ENCODE measurements at regions not wholly inside any gene's neighbourhood (a gene's known extent, or its start where the extent isn't known, plus 50 kb on each side); places are given as distances from the start of the nearest gene placed in this dataset.

- TF ChIP-seq, protein P1, sequence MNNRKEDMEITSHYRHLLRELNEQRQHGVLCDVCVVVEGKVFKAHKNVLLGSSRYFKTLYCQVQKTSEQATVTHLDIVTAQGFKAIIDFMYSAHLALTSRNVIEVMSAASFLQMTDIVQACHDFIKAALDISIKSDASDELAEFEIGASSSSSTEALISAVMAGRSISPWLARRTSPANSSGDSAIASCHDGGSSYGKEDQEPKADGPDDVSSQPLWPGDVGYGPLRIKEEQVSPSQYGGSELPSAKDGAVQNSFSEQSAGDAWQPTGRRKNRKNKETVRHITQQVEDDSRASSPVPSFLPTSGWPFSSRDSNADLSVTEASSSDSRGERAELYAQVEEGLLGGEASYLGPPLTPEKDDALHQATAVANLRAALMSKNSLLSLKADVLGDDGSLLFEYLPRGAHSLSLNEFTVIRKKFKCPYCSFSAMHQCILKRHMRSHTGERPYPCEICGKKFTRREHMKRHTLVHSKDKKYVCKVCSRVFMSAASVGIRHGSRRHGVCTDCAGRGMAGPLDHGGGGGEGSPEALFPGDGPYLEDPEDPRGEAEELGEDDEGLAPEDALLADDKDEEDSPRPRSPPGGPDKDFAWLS (CRISPR knock-in tag; IDR thresholded peaks at IDR 0.05; ENCODE audit: borderline replicate concordance) = no peak
- TF ChIP-seq TCF7 (IDR thresholded peaks at IDR 0.05; ENCODE audit: low read depth) = no peak
- no peak for TF ChIP-seq MZF1 (CRISPR knock-in tag; IDR thresholded peaks at IDR 0.05; ENCODE audit: borderline replicate concordance)
Measured at GRCh38 chr4:94076498-94076897, 131.2 kb upstream of the SMARCAD1 start (continued).

DNA sequence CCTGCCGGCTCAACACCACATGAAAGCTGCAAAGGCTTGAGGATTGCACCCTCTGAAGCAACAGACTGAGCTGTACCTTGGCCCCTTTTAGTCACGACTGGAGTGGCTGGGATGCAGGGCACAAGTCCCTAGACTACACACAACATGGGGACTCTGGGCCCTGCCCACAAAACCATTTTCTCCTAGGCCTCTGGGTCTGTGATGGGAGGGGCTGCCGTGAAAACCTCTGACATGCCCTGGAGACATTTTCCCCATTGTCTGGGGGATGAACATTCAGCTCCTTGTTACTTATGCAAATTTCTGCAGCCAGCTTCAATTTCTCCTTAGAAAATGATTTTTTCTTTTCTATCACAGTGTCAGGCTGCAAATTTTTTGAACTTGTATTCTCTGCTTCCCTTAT, 123.5 kb upstream of the SMARCAD1 start:
- Histone ChIP-seq H3K4me1 (ENCODE audit: insufficient read depth, low read length) (no peaks in the 10 kb centered on the region), H3K36me3 (replicated peaks in 1 of 2; ENCODE audit: control insufficient read depth in 1 of 2, insufficient read depth in 2 of 2, low read length in 2 of 2) (no peaks in the 10 kb centered on the region), H3K4me3 (replicated peaks in 1 of 3; ENCODE audit: insufficient read depth in 1 of 3, low read depth in 2 of 3, low read length in 3 of 3) (no peak overlapping the region), H3K79me2 (ENCODE audit: insufficient read depth, low read length) (no peaks in the 10 kb centered on the region), H4K20me1 (ENCODE audit: insufficient read depth, low read length) (no peaks in the 10 kb centered on the region), H3K9ac (ENCODE audit: insufficient read depth, low read depth, low read length) (no peak overlapping the region), H3K27me3 (ENCODE audit: control insufficient read depth in 1 of 2, insufficient read depth in 2 of 2, low read length in 2 of 2) (no peaks in the 10 kb centered on the region), H3K9me3 (ENCODE audit: low read length) (peaks cover 15% of the 10 kb centered on the region; the same call in 1 of the 2 replicates), H3K27ac (ENCODE audit: extremely low read length, insufficient read depth, low read length) (no peak overlapping the region), H3K4me2 (ENCODE audit: low read depth, low read length) (no peak overlapping the region), H2AFZ (ENCODE audit: low read length) (no peak overlapping the region)
- ATAC-seq (no peak), DNase-seq (ENCODE audit: low spot score) (no peak), FAIRE-seq (no peak)
- no TSS peak for BruUV-seq (replicated peaks)
- ChIA-PET POLR2A (no interaction called here), CTCF (ENCODE audit: low intra/inter-chr PET ratio, low total read pairs) (no interaction called here)
- in situ Hi-C loops (cut with HindIII; ENCODE audit: extremely low pct_ligation_motif_present, low pct_unique_long_range_greater_than_20kb) (no loop called here), intact Hi-C loops (cut with micrococcal nuclease; ENCODE audit: unreplicated experiment) (no loop called here)
- 14% methylated on average over 1 of the region's 3 CpGs for WGBS (ENCODE audit: low lambda C conversion rate)
- TF ChIP-seq, protein P2, sequence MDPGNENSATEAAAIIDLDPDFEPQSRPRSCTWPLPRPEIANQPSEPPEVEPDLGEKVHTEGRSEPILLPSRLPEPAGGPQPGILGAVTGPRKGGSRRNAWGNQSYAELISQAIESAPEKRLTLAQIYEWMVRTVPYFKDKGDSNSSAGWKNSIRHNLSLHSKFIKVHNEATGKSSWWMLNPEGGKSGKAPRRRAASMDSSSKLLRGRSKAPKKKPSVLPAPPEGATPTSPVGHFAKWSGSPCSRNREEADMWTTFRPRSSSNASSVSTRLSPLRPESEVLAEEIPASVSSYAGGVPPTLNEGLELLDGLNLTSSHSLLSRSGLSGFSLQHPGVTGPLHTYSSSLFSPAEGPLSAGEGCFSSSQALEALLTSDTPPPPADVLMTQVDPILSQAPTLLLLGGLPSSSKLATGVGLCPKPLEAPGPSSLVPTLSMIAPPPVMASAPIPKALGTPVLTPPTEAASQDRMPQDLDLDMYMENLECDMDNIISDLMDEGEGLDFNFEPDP (CRISPR knock-in tag; conservative IDR thresholded peaks at IDR 0.05) = no peak

Measured in HepG2 (cell line).